Stimulated activated CD8-positive, alpha-beta memory T cell treated with anti-CD3 and anti-CD28 coated beads, Interleukin-4, amount 100 ng/mL, for 48 hours (primary cell): ENCODE measurements at regions not wholly inside any gene's neighbourhood (a gene's known extent, or its start where the extent isn't known, plus 50 kb on each side); places are given as distances from the start of the nearest gene placed in this dataset.

ENCODE experiments used
- DNase-seq: peaks from one replicate; pipeline ENCODE4 v3.0.0-alpha.2; 2020

GRCh38 chr5:89440670-89441069, 557.7 kb upstream of the MEF2C start:
- no peak for DNase-seq

- DNase-seq = no peak
These were observed 554.8 kb upstream of the MEF2C start for GRCh38 chr5:89437450-89438435.

- DNase-seq = no peak
These were observed 553.5 kb upstream of the MEF2C start for GRCh38 chr5:89436464-89436863.

- no peak for DNase-seq
These were observed 552.4 kb upstream of the MEF2C start for GRCh38 chr5:89435347-89435746.

GRCh38 chr5:89428624-89429023, 545.6 kb upstream of the MEF2C start:
- no peak for DNase-seq

- no peak for DNase-seq
These were observed 542.1 kb upstream of the MEF2C start for GRCh38 chr5:89425062-89425461.

- DNase-seq = no peak
These were observed 538.1 kb upstream of the MEF2C start for GRCh38 chr5:89421035-89421434.

- no peak for DNase-seq
These were observed 535.6 kb upstream of the MEF2C start for GRCh38 chr5:89418407-89419085.

GRCh38 chr5:89417990-89418389, 535.0 kb upstream of the MEF2C start:
- DNase-seq = no peak

GRCh38 chr5:89417515-89417914, 534.5 kb upstream of the MEF2C start:
- no peak for DNase-seq

- no peak for DNase-seq
These were observed 528.9 kb upstream of the MEF2C start for GRCh38 chr5:89411891-89412290.

- no peak for DNase-seq
These were observed 524.1 kb upstream of the MEF2C start for GRCh38 chr5:89407054-89407453.

- DNase-seq = no peak
These were observed 518.7 kb upstream of the MEF2C start for GRCh38 chr5:89401659-89402058.

- no peak for DNase-seq
These were observed 518.0 kb upstream of the MEF2C start for GRCh38 chr5:89401012-89401411.

GRCh38 chr5:89399548-89399947, 516.6 kb upstream of the MEF2C start:
- no peak for DNase-seq

GRCh38 chr5:89397096-89397495, 514.1 kb upstream of the MEF2C start:
- DNase-seq = no peak

- no peak for DNase-seq
These were observed 513.4 kb upstream of the MEF2C start for GRCh38 chr5:89396278-89396954.

- no peak for DNase-seq
These were observed 512.1 kb upstream of the MEF2C start for GRCh38 chr5:89395111-89395510.

- DNase-seq = no peak
These were observed 505.9 kb upstream of the MEF2C start for GRCh38 chr5:89388872-89389271.

- DNase-seq = no peak
These were observed 501.4 kb upstream of the MEF2C start for GRCh38 chr5:89384391-89384790.

- no peak for DNase-seq
These were observed 497.7 kb upstream of the MEF2C start for GRCh38 chr5:89380635-89381034.

- no peak for DNase-seq
These were observed 494.9 kb upstream of the MEF2C start for GRCh38 chr5:89377767-89378455.
